ENCODE measurements at regions not wholly inside any gene's neighbourhood (a gene's known extent, or its start where the extent isn't known, plus 50 kb on each side); places are given as distances from the start of the nearest gene placed in this dataset.

DNA sequence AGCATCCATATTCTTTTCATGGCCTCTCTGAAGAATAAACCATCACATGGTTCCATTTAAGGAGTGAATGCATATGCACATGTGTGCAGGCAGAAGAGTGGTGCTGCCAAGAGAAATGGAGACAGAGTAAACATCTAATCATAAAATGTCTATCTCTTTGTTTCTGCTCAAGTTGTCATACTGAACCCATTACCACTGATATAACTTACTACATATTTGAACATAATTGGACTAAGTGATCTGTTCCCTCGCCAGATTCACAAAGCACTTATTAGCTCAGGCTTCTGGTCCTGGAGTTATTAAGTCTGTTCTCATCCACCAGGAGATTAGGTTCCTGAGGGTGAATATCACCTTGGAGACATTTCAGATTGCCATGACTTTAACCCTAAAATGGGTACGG is 72.3 kb upstream of the XYLT1 start:
- H3K27ac ChIP-seq (ENCODE audit: extremely low read length, insufficient read depth, low read length): no peak overlapping the region
- no peak for ATAC-seq
- no peaks in the 10 kb centered on the region for H3K4me1 ChIP-seq (ENCODE audit: insufficient read depth, low read length)
- BruUV-seq (replicated peaks): no TSS peak
- H3K4me3 ChIP-seq (replicated peaks in 1 of 3; ENCODE audit: insufficient read depth in 1 of 3, low read depth in 2 of 3, low read length in 3 of 3): no peak overlapping the region
- no peak for FAIRE-seq
- no peak overlapping the region for H3K4me2 ChIP-seq (ENCODE audit: low read depth, low read length)
- ChIA-PET CTCF (ENCODE audit: low intra/inter-chr PET ratio, low total read pairs) (no interaction called here), POLR2A (no interaction called here)
- in situ Hi-C loops (cut with HindIII; ENCODE audit: extremely low pct_ligation_motif_present, low pct_unique_long_range_greater_than_20kb) (no loop called here), intact Hi-C loops (cut with micrococcal nuclease; ENCODE audit: unreplicated experiment) (no loop called here)
- H3K27me3 ChIP-seq (ENCODE audit: control insufficient read depth in 1 of 2, insufficient read depth in 2 of 2, low read length in 2 of 2): no peaks in the 10 kb centered on the region
- H3K36me3 ChIP-seq (replicated peaks in 1 of 2; ENCODE audit: control insufficient read depth in 1 of 2, insufficient read depth in 2 of 2, low read length in 2 of 2): no peaks in the 10 kb centered on the region
- WGBS (ENCODE audit: low lambda C conversion rate): 45% methylated on average over 2 of the region's 2 CpGs
- no peaks in the 10 kb centered on the region for H4K20me1 ChIP-seq (ENCODE audit: insufficient read depth, low read length)
- no peaks in the 10 kb centered on the region for H3K79me2 ChIP-seq (ENCODE audit: insufficient read depth, low read length)
- H2AFZ ChIP-seq (ENCODE audit: low read length): no peak overlapping the region
- H3K9ac ChIP-seq (ENCODE audit: insufficient read depth, low read depth, low read length): no peak overlapping the region
- no peak for TF ChIP-seq ZSCAN31 (CRISPR knock-in tag; IDR thresholded peaks at IDR 0.05; ENCODE audit: low read depth)
- H3K9me3 ChIP-seq (ENCODE audit: low read length): no peaks in the 10 kb centered on the region
- DNase-seq (ENCODE audit: low spot score): no peak

DNA sequence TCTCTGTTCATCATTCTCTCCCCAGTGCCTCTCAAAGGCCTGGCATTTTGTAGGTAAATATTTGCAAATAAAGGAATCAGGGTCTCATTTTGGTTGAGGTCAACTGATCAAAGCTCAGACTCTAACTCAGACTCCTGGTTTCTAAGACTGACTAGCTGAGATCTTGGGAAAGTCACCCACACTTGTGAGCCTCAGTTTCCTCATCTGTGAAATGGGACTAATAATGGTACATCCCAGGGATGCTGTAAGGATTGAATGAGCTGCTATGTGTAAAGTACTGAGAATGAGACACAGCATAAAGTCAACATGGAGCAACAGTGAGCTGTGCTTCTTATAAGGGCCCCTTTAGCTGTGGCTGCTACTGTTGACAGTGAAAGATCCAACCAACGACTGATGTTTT is 70.6 kb upstream of the XYLT1 start:
- WGBS (ENCODE audit: low lambda C conversion rate): 0% methylated on average over 1 of the region's 1 CpG
- Histone ChIP-seq H3K36me3 (replicated peaks in 1 of 2; ENCODE audit: control insufficient read depth in 1 of 2, insufficient read depth in 2 of 2, low read length in 2 of 2) (no peaks in the 10 kb centered on the region), H3K79me2 (ENCODE audit: insufficient read depth, low read length) (no peaks in the 10 kb centered on the region), H3K9me3 (ENCODE audit: low read length) (no peaks in the 10 kb centered on the region), H2AFZ (ENCODE audit: low read length) (no peak overlapping the region), H3K27me3 (ENCODE audit: control insufficient read depth in 1 of 2, insufficient read depth in 2 of 2, low read length in 2 of 2) (no peaks in the 10 kb centered on the region), H3K27ac (ENCODE audit: extremely low read length, insufficient read depth, low read length) (no peak overlapping the region), H3K9ac (ENCODE audit: insufficient read depth, low read depth, low read length) (no peak overlapping the region), H3K4me1 (ENCODE audit: insufficient read depth, low read length) (no peaks in the 10 kb centered on the region), H3K4me2 (ENCODE audit: low read depth, low read length) (no peak overlapping the region), H4K20me1 (ENCODE audit: insufficient read depth, low read length) (no peaks in the 10 kb centered on the region), H3K4me3 (replicated peaks in 1 of 3; ENCODE audit: insufficient read depth in 1 of 3, low read depth in 2 of 3, low read length in 3 of 3) (no peak overlapping the region)
- intact Hi-C loops (cut with micrococcal nuclease; ENCODE audit: unreplicated experiment) (no loop called here), in situ Hi-C loops (cut with HindIII; ENCODE audit: extremely low pct_ligation_motif_present, low pct_unique_long_range_greater_than_20kb) (no loop called here)
- no TSS peak for BruUV-seq (replicated peaks)
- ChIA-PET CTCF (ENCODE audit: low intra/inter-chr PET ratio, low total read pairs) (no interaction called here), POLR2A (no interaction called here)
- ATAC-seq (no peak), DNase-seq (ENCODE audit: low spot score) (no peak), FAIRE-seq (no peak)
- TF ChIP-seq ESRRA (CRISPR knock-in tag; IDR thresholded peaks at IDR 0.05; ENCODE audit: low read depth): no peak
- TF ChIP-seq, protein P1, sequence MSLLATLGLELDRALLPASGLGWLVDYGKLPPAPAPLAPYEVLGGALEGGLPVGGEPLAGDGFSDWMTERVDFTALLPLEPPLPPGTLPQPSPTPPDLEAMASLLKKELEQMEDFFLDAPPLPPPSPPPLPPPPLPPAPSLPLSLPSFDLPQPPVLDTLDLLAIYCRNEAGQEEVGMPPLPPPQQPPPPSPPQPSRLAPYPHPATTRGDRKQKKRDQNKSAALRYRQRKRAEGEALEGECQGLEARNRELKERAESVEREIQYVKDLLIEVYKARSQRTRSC (CRISPR knock-in tag; IDR thresholded peaks at IDR 0.05; ENCODE audit: low read depth): no peak
- TF ChIP-seq, protein P2, sequence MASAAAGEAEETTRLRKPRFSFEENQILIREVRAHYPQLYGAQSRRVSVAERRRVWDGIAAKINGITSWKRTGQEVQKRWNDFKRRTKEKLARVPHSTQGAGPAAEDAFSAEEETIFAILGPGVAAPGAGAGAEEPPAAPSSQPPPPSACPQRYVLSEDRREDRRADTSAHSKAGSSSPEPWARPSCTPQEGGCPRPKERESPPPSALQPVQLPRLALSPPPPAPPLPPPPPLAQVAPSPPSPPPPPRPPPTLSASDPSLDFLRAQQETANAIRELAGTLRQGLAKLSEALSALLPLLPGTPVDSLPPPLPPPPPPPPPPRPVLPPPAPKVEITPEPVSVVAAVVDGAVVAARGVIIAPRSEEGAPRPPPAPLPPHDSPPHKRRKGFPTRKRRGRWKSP (CRISPR knock-in tag; IDR thresholded peaks at IDR 0.05): no peak
- peak; percentile 72 for TF ChIP-seq ZNF629 (CRISPR knock-in tag; conservative IDR thresholded peaks at IDR 0.05)
- no peak for TF ChIP-seq RNF2 (conservative IDR thresholded peaks at IDR 0.05; ENCODE audit: low read depth)

Measured in HepG2 (cell line).